HG02938 (cell line): ENCODE measurements at regions not wholly inside any gene's neighbourhood (a gene's known extent, or its start where the extent isn't known, plus 50 kb on each side); places are given as distances from the start of the nearest gene placed in this dataset.

ENCODE experiments used
- ATAC-seq: cut with Tn5 transposase; IDR thresholded peaks from one replicate; pipeline ENCODE4 v1.9.1; 2021; ENCODE audit warnings: mild to moderate bottlenecking, moderate library complexity; ENCODE audit not compliant: unreplicated experiment

DNA sequence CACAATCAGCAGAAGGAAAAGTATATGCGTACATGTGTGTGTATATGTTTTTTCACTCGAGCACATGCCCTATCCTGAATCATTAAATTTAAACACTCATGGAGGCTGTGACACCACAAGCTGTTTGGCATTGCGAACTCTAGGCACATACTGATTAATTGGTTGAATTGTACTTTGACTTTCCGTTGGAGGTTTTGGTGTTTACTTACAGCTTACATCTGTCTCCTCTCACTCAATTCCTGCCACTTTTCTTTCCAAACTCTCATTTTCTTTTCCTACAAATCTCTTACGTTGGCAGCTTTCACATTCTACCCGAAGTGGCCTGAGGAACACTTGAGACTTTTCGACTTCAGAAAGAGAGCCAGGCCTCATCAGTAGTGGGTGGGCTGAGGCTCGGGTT is 434.1 kb upstream of the SEMA6D start:
- ATAC-seq, result no peak

DNA sequence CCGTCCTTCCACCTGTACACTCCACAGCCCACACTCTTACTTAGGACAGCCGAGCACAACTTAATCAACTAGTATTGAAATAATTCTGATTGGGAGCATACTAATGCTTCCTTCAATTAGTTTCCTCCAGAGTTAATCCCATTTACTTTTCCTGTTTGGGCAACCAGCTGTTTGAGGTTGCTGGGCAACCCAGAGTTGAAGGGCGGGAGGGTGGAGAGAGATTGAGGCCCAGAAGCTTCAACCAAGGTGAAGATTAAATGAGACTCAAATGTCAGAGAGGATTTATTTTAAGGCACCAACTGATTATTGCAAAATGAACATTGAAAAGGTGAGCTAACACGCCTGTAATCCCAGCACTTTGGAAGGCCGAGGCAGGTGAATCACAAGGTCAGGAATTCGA is 428.5 kb upstream of the SEMA6D start:
- no peak for ATAC-seq

DNA sequence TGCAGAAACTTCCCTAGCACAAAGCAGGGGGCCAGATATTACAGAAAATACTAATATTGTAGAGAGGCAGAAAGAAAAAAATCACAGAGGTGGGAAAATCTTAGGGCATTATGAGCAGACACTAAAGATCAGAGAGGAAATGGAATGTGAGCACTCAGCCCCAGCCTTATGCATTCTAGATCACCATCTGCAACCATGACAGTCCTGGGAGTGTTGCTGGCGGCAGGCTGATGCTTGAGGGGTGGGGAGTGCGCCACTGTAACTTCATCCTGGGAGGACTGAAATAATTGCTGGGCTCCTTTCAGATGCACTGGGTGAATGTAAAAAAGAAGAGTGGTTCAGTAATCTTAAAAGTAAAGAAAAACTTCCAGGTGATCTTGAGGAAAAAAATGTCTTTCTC is 427.6 kb upstream of the SEMA6D start:
- no peak for ATAC-seq

DNA sequence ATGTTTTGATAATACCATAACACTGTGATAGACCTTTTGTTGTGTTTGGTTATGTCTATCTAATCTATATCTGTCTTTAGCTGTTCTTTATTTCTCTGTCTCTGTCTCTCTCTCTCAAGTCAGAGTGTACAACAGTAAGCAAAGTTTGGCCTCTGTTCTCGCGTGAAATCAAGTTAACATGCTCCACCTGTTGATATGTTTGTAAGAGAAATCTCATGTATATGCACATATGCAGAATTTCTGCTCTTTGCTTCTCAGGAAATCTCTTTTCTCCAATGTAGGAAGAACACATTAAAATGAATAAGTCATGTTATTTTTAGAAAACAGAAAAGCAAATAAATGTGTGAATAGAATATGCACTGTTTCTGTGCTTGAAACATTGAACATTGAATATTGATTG is 425.5 kb upstream of the SEMA6D start:
- no peak for ATAC-seq

DNA sequence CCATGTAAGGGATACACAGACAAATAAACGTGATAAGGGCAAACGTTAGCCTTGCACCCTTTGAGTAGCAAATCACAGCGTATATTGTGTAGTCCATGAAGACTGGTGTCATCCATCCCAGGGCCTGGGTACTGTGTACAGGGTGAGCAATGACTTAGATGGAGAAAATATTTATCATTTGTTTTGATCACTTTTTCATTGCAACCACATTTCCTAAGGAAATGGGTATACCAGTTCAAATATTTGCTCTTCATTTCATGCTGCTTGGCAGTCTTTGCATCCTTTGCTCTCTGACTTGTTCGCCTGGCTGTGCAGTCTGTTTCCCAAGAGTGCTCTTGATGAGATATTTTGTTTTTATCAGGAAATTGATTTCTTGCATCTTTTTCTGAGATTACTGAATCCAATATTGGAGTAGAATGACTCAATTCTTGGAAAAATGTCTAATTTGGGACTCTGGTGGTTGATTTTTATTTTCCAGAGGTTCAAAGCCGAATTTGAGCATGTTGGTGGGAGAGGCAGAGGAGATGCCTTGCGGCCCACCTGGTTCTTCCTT is 424.6 kb upstream of the SEMA6D start:
- ATAC-seq, result no peak

DNA sequence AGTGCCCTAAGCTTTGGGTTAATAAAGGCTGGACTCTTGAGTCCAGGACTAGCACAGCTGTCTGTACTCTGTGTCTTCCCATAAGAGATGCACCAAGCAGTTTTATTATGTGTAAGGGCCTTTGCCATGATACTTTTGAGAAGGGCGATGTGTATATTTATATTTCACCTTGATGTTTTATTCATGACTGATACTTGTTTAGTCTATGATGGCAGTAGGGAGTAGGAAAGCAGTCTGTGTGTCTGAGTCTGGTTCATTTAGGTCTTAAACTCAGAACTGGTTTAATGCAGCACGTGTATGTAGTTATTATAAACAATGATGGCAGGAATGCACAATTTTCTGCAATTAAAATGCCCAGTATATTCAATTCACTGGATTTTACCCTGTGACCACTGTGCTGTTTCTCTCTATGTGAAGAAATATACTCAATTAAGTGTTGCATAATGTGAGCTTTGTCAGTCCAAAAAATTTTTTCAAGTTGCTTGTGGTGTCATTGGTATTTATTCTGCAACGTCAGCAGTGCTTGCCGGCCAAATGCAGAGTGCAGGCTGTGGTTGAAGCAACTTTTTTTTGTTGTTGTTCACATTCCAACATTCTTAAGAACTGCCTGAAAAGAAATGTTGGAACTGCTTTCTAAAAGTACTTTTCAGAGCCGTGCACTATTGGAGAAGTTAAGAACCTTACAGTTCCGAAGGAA is 423.7 kb upstream of the SEMA6D start:
- ATAC-seq, result no peak

DNA sequence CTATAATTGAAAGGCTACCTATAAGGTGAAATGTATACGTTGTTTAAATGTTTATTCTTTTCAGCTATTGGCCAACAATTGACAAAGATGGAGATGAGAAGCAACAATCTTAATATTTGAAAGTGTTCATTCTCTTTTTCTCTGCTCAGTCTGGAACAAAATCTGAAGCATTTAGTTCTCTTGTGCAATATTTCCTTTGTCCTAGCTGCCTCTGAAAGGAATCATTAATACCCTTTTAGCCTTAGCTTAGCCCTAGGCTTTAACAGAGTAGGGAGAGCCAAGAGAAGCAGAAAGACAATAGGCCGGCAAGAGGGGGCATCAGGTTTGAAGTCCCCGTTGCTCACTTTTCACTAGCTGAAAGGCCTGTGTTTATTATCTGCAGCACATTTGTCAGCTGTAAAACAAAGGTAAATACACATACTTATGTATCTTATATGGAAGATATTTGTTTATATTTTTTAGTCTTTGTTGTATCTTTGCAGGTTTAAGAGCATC is 422.5 kb upstream of the SEMA6D start:
- ATAC-seq, result no peak

DNA sequence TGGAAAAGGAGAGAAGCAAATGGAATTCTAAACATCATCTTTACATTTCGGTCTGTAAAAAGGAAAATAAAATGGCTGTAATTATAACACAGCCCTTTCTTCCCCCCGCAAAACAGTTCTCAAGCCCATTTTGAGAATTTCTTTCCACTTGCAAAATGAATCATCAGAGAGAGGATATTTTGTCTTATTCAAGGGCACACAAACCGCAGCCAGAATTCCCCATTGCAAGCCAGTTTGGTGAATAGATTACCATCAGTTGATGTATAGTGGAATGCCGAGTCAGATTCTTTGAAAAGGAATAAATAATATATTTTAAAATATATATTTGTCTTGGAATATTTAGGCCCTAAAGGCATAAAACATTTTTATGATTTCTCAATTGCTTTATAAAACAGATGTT is 420.4 kb upstream of the SEMA6D start:
- no peak for ATAC-seq

DNA sequence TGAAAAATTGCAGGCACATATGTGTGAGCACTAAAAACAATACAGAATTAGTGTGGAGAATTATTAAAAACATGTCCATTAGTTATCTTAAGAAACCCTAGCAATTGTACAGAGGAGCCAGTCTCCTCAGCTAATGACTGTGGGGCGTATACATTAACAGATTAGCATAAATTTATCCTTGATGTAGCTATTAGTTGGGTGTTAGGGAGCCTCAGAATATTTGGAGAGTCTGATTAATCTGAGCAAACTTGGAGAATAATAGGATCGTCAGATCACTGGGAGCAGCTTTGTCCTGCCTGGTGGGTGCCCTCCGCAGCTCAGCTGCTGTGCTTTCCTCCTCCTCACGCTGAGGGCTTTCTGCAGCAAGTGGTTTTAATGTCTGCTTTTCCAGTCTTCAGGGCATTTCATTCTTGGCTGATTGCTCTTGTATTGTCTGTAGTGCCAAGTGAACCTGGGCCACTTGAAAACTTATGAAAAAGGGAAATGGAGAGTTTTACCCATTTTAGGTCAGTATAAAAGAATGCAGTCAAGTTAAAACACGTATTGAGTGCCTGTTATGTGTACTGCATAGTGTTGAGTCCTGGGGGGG is 417.4 kb upstream of the SEMA6D start:
- no peak for ATAC-seq

DNA sequence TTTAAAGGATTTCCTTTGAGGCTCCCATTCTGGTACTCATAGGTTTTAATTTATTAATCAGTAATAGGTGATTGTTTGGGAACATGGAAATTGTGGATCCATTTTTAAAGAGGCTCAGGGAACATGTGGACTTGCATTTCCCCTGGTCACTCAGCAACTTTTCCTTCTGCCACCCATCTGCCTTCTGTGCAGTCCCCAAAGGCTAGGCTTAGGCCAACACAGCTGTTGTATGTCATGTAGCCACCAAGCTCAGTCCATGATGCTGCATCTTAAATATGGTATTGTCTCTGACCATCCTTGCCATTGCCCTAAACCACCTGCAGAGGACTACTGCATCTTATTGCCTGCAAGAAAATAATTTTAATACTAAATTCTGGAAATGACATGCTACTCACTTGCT is 416.7 kb upstream of the SEMA6D start:
- no peak for ATAC-seq

DNA sequence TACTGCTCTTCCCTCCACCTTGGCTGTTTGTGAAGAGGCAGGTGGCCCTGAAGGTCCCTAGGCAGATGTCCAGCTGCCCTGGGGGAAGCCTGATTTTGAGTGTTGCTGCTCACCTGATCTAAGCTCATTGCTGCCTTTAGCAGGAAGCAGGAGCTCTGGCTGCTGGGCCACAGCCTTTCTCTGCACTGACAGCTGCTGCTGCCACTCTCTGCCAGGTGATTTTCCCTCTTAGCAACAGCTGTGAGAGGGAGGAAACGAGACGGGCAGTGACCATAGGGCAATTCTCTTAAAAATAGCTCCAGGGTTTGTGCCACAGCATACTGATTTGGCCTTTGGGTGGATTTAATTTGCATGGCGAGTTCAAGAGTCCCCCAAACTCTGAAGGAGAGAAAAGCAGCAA is 415.8 kb upstream of the SEMA6D start:
- no peak for ATAC-seq

DNA sequence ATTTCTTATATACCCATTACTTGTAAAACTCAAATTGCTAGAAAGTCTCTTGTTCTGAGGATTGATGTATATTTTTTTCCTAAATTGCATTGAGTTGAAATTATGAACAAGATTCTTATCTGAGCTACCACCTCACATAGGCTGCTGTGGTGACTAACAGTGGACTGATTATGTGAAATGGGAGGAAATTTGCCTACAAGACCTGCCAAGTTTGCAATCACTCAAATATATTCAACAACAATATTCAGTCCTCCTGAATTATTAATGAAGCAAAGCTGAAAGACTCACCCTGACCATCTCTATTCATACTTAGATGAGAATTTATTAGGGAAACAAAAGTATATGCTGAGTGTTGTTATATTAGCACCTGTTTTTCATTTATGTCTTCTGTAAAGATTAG is 412.6 kb upstream of the SEMA6D start:
- no peak for ATAC-seq

DNA sequence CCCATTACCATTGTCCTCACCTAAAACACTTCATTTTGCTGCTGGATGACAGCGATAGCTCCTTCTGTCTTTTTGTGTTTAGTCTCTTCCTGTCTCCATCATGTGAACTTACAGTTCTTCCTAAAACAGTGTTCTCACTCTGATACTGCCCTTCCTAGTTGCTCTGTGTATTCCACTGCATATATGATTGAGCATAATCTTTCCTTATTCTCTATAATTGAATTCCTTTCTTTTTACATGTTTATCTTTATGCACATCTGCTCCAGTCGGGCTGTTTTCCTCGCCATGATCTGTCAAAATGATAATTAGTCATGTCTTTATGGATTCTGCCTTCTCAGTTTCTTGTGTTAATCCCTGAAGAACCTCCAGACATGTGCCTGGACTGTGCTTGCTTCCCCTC is 405.1 kb upstream of the SEMA6D start:
- ATAC-seq, result no peak

DNA sequence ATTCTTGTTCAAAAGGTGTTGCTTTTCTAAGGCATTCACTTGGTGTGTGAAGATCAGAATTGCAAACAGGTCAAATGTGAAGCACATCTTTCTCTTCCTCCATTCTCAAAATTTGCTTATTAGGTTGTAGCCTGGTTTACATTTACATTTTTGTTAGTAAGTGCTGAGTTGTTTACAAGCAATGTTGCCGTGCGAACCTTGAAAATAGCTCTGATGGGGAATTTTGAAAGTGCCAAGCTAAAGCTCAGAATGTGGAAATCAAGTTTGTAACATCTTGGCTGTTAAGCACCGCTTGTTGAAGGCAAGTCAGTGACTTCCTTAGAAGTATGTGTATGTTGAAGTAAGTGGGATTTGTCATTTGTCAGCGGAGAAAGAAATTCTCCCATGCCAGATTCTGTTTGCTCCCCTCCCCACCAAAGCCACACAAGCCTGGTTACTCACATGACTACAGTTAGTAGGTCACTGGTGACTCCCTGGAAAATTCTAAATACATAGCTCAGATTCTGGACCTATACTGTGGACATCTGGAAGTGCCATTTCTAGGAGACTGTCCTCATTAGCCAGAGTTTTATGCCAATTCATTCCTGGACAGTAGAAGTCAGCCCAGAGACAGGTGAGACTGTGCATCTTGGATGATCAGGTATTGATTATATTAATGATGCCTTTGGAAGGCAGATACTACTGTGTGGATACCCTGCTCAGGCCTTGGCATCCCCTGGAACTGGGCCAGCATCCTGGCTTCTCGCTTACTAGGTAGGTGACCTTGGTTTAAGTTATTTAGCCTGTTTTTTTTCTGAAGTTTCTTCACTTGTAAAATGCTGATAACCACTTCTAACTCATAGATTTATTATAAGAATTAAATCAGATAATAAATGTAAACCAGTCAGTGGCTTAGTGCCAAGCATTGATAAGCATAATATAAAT is 390.6 kb upstream of the SEMA6D start:
- ATAC-seq, result no peak

DNA sequence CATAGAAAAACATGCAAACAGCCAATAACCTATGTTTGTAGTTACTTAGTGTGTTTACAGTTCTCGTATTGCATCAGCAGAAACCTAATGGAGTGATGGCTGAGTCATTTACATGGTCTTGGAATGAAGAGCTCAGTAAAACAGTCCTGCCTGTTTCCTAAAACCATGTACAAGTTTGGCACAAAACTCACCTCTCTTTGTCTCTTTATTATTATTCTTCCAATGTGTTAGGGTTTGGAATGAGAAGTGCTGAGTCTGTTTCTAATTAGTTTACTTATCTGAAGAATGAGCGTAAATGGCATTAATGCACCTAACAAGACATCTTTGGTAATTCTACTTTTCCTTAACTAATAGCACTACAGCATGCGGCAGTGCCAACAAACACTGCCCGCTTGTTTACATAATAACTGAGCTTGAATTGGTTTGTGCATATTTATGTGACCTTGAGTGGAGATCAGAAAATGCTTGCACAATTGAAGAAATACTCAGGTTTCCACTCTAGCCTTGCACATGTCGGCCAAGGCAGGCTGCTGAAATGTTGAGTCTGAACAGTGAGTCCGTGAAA is 385.4 kb upstream of the SEMA6D start:
- no peak for ATAC-seq

DNA sequence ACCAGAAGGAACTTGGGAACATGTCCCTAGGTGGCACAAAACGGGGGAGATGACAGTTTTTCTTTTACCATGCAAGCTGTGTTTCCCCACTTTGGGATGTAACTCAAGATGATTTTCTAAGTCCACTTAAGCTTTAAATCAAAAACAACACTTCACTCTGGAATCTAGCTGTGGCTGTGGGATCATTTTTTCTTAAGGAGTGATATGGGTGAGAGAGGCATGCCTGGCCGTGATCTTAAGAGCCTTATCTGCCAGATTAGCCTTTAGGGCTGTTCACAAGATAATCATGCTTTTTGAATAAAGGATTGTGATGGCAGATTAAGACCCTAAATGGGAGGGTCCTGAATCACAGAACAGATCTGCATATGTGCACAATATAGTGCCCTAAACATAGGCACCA is 384.8 kb upstream of the SEMA6D start:
- no peak for ATAC-seq

DNA sequence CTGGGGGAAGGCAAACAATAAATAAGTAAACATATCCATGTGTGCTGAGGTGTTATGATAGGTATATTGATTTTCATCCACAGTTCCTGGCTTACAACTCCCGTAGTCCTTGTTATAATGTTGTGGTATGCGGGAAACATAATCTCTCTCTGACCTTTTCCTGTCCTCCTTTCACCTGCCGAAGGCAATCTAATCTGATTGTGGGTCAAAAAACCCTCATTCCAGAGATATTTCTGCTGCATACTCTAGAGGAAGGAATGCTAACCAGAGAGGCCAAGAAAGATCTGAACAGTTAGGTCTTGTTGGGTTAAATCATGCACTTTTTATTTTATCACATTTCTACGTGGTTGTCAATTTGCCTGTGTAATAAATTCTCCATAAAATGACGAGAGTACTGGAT is 383.6 kb upstream of the SEMA6D start:
- no peak for ATAC-seq

DNA sequence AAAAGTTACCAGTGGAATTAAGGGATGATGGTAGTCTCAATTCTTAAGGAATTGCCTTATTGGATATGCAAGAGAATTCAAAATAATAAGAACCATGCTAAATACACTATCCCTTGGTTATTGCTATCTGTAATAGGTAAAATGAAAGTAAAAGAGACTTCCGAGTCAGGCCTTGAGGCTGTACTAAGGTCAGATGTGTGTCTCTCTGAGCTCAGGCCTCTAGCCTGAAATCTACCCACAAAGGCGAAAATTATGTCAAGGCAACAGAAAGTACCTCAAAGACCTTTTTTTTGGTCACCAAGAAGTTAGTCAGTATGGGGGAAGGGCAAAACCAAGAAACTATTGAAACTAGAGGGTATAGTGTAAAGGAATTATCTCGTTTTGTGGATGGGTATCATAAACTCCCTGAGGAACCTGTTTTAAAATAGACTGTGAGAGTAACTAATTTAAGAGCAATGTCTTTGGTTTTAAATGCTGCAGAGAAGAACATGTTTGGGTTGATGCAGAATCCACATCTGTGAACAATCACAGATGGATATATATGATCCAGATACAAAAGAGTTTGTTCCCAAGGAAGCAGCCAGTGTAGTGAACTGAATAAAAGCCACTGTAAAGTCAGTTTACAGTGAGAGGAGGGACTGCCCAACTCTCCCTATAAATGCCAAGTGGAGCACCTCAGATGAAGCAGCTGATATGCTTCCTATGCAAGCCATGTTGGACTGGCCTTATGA is 382.3 kb upstream of the SEMA6D start:
- ATAC-seq, result no peak

DNA sequence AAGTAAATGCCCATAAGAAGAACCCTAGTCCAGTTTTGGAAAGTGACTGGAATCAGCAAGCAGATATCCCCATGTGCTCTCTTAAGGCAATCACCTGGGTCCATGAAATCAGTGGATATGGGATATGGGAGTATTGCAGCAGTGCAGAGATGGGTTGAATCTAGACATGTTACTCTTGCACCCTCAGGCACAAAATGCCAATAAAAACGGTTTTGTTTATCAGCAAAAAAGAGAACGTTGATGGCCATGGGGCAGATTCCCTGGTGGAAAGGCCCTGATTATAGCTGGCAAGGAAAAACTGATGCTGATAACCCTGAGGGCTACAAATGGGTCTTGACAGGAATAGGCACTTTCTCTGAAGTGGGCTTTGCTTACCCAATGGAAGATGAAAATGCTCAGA is 380.2 kb upstream of the SEMA6D start:
- no peak for ATAC-seq

DNA sequence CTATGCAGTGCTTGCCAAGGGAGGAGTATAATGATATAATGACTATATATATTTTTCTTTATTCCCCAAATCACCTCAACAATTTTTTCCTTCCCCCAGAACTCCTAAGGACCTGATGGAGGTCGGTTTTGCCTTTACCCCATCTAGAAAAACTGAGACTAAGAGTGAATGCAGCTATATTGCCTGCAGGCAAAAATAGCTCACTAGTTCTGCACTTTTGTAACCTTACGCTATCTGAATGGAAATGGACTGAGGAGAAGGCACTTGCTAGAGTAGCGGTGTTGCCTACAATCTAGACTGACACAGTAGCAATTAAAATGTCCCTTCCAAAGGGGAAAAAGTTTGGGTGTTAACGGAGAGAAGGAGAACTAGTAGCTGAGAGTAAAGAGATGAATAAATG is 379.5 kb upstream of the SEMA6D start:
- no peak for ATAC-seq

DNA sequence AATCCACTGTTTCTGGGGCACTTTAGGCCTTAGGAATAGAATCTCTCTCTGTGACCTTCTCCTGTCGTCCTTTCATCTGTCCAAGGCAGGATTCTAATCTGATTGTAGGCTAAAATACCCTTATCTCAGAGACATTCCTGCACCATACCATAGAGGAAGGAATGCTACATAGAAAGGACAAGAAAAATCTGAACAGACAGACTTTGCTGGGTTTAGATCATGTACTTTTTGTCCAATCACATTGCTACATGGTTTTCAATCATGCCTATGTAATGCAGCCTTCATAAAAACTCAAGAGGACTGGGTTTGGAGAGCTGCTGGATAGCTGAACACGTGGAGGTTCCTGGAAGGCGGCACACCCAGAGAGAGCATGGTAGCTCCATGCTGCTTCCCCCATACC is 378.5 kb upstream of the SEMA6D start:
- no peak for ATAC-seq
